Esophagus muscularis mucosa (tissue), 4 donors: ENCODE measurements at regions not wholly inside any gene's neighbourhood (a gene's known extent, or its start where the extent isn't known, plus 50 kb on each side); places are given as distances from the start of the nearest gene placed in this dataset.

Experiments
- DNase-seq: peaks from one replicate; pipeline ENCODE4 v3.0.0-alpha.2; 2017; ENCODE audit errors: extremely low spot score
- H3K27ac ChIP-seq, 4 donors: fragments of 200-600 bp; sonication (generic); replicated peaks in 1 of 4; 1 replicate in 3 of 4; 2 replicates in 1 of 4; pipeline ENCODE4 v1.5.1; 2016 to 2019; ENCODE audit warnings: mild to moderate bottlenecking in 1 of 4
- H3K27me3 ChIP-seq, 4 donors: fragments of 200-600 bp; sonication (generic); one replicate each; pipeline versions ENCODE4 v1.5.1 to v1.6.0; 2016 to 2019
- H3K36me3 ChIP-seq, 4 donors: fragments of 200-600 bp; sonication (generic); one replicate each; pipeline ENCODE4 v1.5.1; 2016 to 2019
- H3K4me1 ChIP-seq, 4 donors: fragments of 200-600 bp; sonication (generic); one replicate each; pipeline ENCODE4 v1.5.1; 2016 to 2019
- H3K4me3 ChIP-seq, 4 donors: fragments of 200-600 bp; sonication (generic); 1 replicate in 2 of 4; 2 replicates in 2 of 4; pipeline ENCODE4 v1.5.1; 2016 to 2019; ENCODE audit warnings: mild to moderate bottlenecking in 4 of 4, moderate library complexity in 1 of 4
- H3K9me3 ChIP-seq, 4 donors: fragments of 200-600 bp; sonication (generic); 1 replicate in 3 of 4; 2 replicates in 1 of 4; pipeline ENCODE4 v1.5.1; 2016 to 2019
- CTCF ChIP-seq, 3 experiments: fragments of 200-600 bp in 2 of 3; fragments of 450-650 bp in 1 of 3; sonication (generic) in 2 of 3; IDR thresholded peaks; one replicate each; pipeline ENCODE4 v1.5.1; 2017 to 2019; ENCODE audit warnings: antibody characterized with exemption in 3 of 3, mild to moderate bottlenecking in 2 of 3, moderate library complexity in 1 of 3
- EP300 ChIP-seq: sonication (generic); formaldehyde crosslinking; IDR thresholded peaks from one replicate; pipeline ENCODE4 v1.6.1; 2017; ENCODE audit warnings: antibody characterized with exemption
- POLR2A ChIP-seq: fragments of 450-650 bp; IDR thresholded peaks from one replicate; pipeline ENCODE4 v1.6.1; 2017; ENCODE audit warnings: antibody characterized with exemption, moderate library complexity, mild to moderate bottlenecking, low read depth
- POLR2AphosphoS5 ChIP-seq, 2 donors: sonication (generic); formaldehyde crosslinking; IDR thresholded peaks; one replicate each; pipeline ENCODE4 v1.6.1; 2017; ENCODE audit warnings: antibody characterized with exemption in 2 of 2
- WGBS: methylation state at CpG from one replicate; pipeline ENCODE4 v1.1.5; 2018; 5-methylcytosine and 5-hydroxymethylcytosine counted together
- intact Hi-C: fragments of 100-400 bp; cut with DNase I; formaldehyde crosslinking; loops from one replicate; pipeline ENCODE4 v1.15.1; 2023

- intact Hi-C loops = no loop called here
- 72% methylated on average over 1 of the region's 1 CpG for WGBS
- Histone ChIP-seq H3K36me3 (no peaks in the 10 kb centered on the region), H3K27ac (no peak overlapping the region), H3K4me3 (no peak overlapping the region), H3K4me1 (no peaks in the 10 kb centered on the region), H3K9me3 (no peaks in the 10 kb centered on the region), H3K27me3 (no peaks in the 10 kb centered on the region)
- TF ChIP-seq CTCF (IDR thresholded peaks at IDR 0.05) = no peak
- TF ChIP-seq POLR2A = no peak
- no peak for TF ChIP-seq EP300
- DNase-seq = no peak
Measured at GRCh38 chr21:24850121-24850520, 757.2 kb downstream of the MRPL39 start.

GRCh38 chr21:24844671-24845070, 762.6 kb downstream of the MRPL39 start:
- WGBS = 18% methylated on average over 5 of the region's 5 CpGs
- no peak overlapping the region for H3K4me3 ChIP-seq

GRCh38 chr21:24840287-24840686, 767.0 kb downstream of the MRPL39 start:
- TF ChIP-seq CTCF (IDR thresholded peaks at IDR 0.05) = no peak
- no peak for TF ChIP-seq POLR2AphosphoS5 (IDR thresholded peaks at IDR 0.05)
- TF ChIP-seq POLR2A = no peak
- TF ChIP-seq EP300 = no peak
- Histone ChIP-seq H3K4me3 (no peak overlapping the region), H3K36me3 (no peaks in the 10 kb centered on the region), H3K9me3 (peaks cover 0 to 4% (median 0%) of the 10 kb centered on the region in 4 donors), H3K4me1 (no peaks in the 10 kb centered on the region), H3K27ac (no peak overlapping the region), H3K27me3 (no peaks in the 10 kb centered on the region)
- WGBS = 94% methylated on average over 22 of the region's 30 CpGs
- intact Hi-C loops = no loop called here
- no peak for DNase-seq

More at GRCh38 chr21:24844671-24845070, 762.6 kb downstream of the MRPL39 start:
- TF ChIP-seq CTCF (IDR thresholded peaks at IDR 0.05) (no peak), POLR2A (no peak), POLR2AphosphoS5 (IDR thresholded peaks at IDR 0.05) (no peak), EP300 (no peak)
- no peaks in the 10 kb centered on the region for H3K36me3 ChIP-seq
- intact Hi-C loops = no loop called here
- no peaks in the 10 kb centered on the region for H3K27me3 ChIP-seq
- peaks cover 0 to 4% (median 0%) of the 10 kb centered on the region in 4 donors for H3K9me3 ChIP-seq
- DNase-seq = no peak
- H3K27ac ChIP-seq = no peak overlapping the region
- no peaks in the 10 kb centered on the region for H3K4me1 ChIP-seq

- H3K36me3 ChIP-seq = no peaks in the 10 kb centered on the region
- no peak overlapping the region for H3K27ac ChIP-seq
- no peaks in the 10 kb centered on the region for H3K4me1 ChIP-seq
- no peak for DNase-seq
- no peak for TF ChIP-seq POLR2A
- no peak for TF ChIP-seq EP300
- TF ChIP-seq CTCF (IDR thresholded peaks at IDR 0.05) = no peak
- TF ChIP-seq POLR2AphosphoS5 (IDR thresholded peaks at IDR 0.05) = no peak
- no peak overlapping the region for H3K4me3 ChIP-seq
- WGBS = 42% methylated on average over 1 of the region's 1 CpG
- no peaks in the 10 kb centered on the region for H3K9me3 ChIP-seq
- intact Hi-C loops = no loop called here
- H3K27me3 ChIP-seq = no peaks in the 10 kb centered on the region
Measured at GRCh38 chr21:24832961-24833360, 774.3 kb downstream of the MRPL39 start.

- intact Hi-C loops = no loop called here
- Histone ChIP-seq H3K4me3 (no peak overlapping the region), H3K36me3 (no peaks in the 10 kb centered on the region), H3K27ac (no peak overlapping the region), H3K27me3 (no peaks in the 10 kb centered on the region), H3K4me1 (no peaks in the 10 kb centered on the region), H3K9me3 (no peaks in the 10 kb centered on the region)
- DNase-seq = no peak
- 61% methylated on average over 1 of the region's 1 CpG for WGBS
- TF ChIP-seq POLR2A (no peak), POLR2AphosphoS5 (IDR thresholded peaks at IDR 0.05) (no peak), CTCF (IDR thresholded peaks at IDR 0.05) (no peak), EP300 (no peak)
Measured at GRCh38 chr21:24829397-24829796, 777.9 kb downstream of the MRPL39 start.
